Neural progenitor cell (in vitro differentiated cells): ENCODE measurements at regions not wholly inside any gene's neighbourhood (a gene's known extent, or its start where the extent isn't known, plus 50 kb on each side); places are given as distances from the start of the nearest gene placed in this dataset.

ENCODE experiments used
- DNase-seq: peaks from one replicate; pipeline ENCODE4 v3.0.0-alpha.2; 2016; ENCODE audit warnings: low spot score
- H2AFZ ChIP-seq: fragments of 200-600 bp; sonication (generic); replicated peaks from 2 replicates; pipeline ENCODE4 v1.6.1; 2016; ENCODE audit warnings: antibody characterized with exemption
- H3F3A ChIP-seq: fragments of 200-600 bp; sonication (generic); 2 replicates; pipeline ENCODE4 v1.6.1; 2016; ENCODE audit warnings: antibody characterized with exemption, low read depth
- H3K27ac ChIP-seq: fragments of 200-600 bp; sonication (generic); 2 replicates; pipeline ENCODE4 v1.5.1; 2016; ENCODE audit warnings: mild to moderate bottlenecking
- H3K27me3 ChIP-seq: fragments of 200-600 bp; sonication (generic); 2 replicates; pipeline ENCODE4 v1.6.1; 2016; ENCODE audit warnings: mild to moderate bottlenecking, moderate library complexity
- H3K36me3 ChIP-seq: fragments of 200-600 bp; sonication (generic); 2 replicates; pipeline ENCODE4 v1.5.1; 2016
- H3K4me1 ChIP-seq: fragments of 200-600 bp; sonication (generic); 2 replicates; pipeline ENCODE4 v1.6.1; 2016; ENCODE audit warnings: mixed run types
- H3K4me2 ChIP-seq: fragments of 200-600 bp; sonication (generic); 2 replicates; pipeline ENCODE4 v1.6.1; 2016
- H3K4me3 ChIP-seq: fragments of 200-600 bp; sonication (generic); 2 replicates; pipeline ENCODE4 v1.5.1; 2016
- H3K79me2 ChIP-seq: fragments of 200-600 bp; sonication (generic); 2 replicates; pipeline ENCODE4 v1.6.1; 2016; ENCODE audit warnings: low read depth
- H3K9ac ChIP-seq: fragments of 200-600 bp; sonication (generic); 2 replicates; pipeline ENCODE4 v1.6.1; 2016
- H3K9me3 ChIP-seq: fragments of 200-600 bp; sonication (generic); 2 replicates; pipeline ENCODE4 v1.5.1; 2016; ENCODE audit warnings: low read depth
- H4K20me1 ChIP-seq: fragments of 200-600 bp; sonication (generic); 2 replicates; pipeline ENCODE4 v1.6.1; 2016; ENCODE audit warnings: low read depth
- H3K27ac Mint-ChIP-seq: 3 replicates; pipeline ENCODE4 v1.8.0; 2021; ENCODE audit warnings: mixed read lengths
- H3K27me3 Mint-ChIP-seq: 2 replicates; pipeline ENCODE4 v1.8.0; 2022; ENCODE audit warnings: low read depth, mild to moderate bottlenecking, inconsistent platforms, moderate library complexity, mixed read lengths; ENCODE audit not compliant: insufficient read depth
- H3K36me3 Mint-ChIP-seq: 3 replicates; pipeline ENCODE4 v1.8.0; 2021; ENCODE audit warnings: mixed read lengths
- H3K4me1 Mint-ChIP-seq: 3 replicates; pipeline ENCODE4 v1.8.0; 2021; ENCODE audit warnings: mixed read lengths
- H3K4me3 Mint-ChIP-seq: 3 replicates; pipeline ENCODE4 v1.8.0; 2021; ENCODE audit warnings: mild to moderate bottlenecking, moderate library complexity, mixed read lengths
- H3K9me3 Mint-ChIP-seq: 3 replicates; pipeline ENCODE4 v1.8.0; 2020; ENCODE audit warnings: mixed read lengths
- CTCF ChIP-seq: fragments of 200-600 bp; sonication (generic); IDR thresholded peaks from 2 replicates; pipeline ENCODE4 v1.5.1; 2017; ENCODE audit warnings: antibody characterized with exemption, mild to moderate bottlenecking
- EZH2 ChIP-seq: fragments of 200-600 bp; sonication (generic); IDR thresholded peaks from 2 replicates; pipeline ENCODE4 v1.6.1; 2017; ENCODE audit warnings: antibody characterized with exemption, mild to moderate bottlenecking, moderate library complexity
- EZH2phosphoT487 ChIP-seq: fragments of 200-600 bp; sonication (generic); IDR thresholded peaks from 2 replicates; pipeline ENCODE4 v1.6.1; 2017; ENCODE audit warnings: antibody characterized with exemption

GRCh38 chr6:146957181-146958093, 246.8 kb upstream of the STXBP5 start:
- Histone ChIP-seq H3K4me1 (no peaks in the 10 kb centered on the region), H3K9ac (no peak overlapping the region), H3K27ac (no peak overlapping the region), H3K4me3 (no peak overlapping the region), H3K9me3 (no peaks in the 10 kb centered on the region), H3F3A (no peaks in the 10 kb centered on the region), H3K79me2 (no peaks in the 10 kb centered on the region), H3K36me3 (no peaks in the 10 kb centered on the region), H3K4me2 (no peak overlapping the region), H2AFZ (no peak overlapping the region), H3K27me3 (no peaks in the 10 kb centered on the region), H4K20me1 (no peaks in the 10 kb centered on the region)
- no peak for DNase-seq
- Mint-ChIP-seq H3K27me3 (no peaks in the 10 kb centered on the region), H3K4me1 (no peaks in the 10 kb centered on the region), H3K27ac (no peak overlapping the region), H3K36me3 (no peaks in the 10 kb centered on the region), H3K9me3 (no peaks in the 10 kb centered on the region), H3K4me3 (no peak overlapping the region)
- TF ChIP-seq EZH2 (no peak), EZH2phosphoT487 (no peak), CTCF (no peak)

- Mint-ChIP-seq H3K27ac (no peak overlapping the region), H3K4me1 (no peaks in the 10 kb centered on the region), H3K9me3 (peaks cover 21% of the 10 kb centered on the region), H3K36me3 (peaks cover 4% of the 10 kb centered on the region), H3K4me3 (no peak overlapping the region), H3K27me3 (peaks cover 2% of the 10 kb centered on the region)
- Histone ChIP-seq H3K27ac (no peak overlapping the region), H3F3A (no peaks in the 10 kb centered on the region), H3K4me3 (no peak overlapping the region), H3K9me3 (peaks cover 6% of the 10 kb centered on the region), H3K27me3 (no peaks in the 10 kb centered on the region), H2AFZ (no peak overlapping the region), H3K79me2 (no peaks in the 10 kb centered on the region), H3K36me3 (no peaks in the 10 kb centered on the region), H3K9ac (no peak overlapping the region), H4K20me1 (no peaks in the 10 kb centered on the region), H3K4me1 (no peaks in the 10 kb centered on the region), H3K4me2 (no peak overlapping the region)
- DNase-seq, result no peak
- TF ChIP-seq EZH2phosphoT487 (no peak), EZH2 (no peak), CTCF (no peak)
Observed at GRCh38 chr6:146961831-146962230, 242.4 kb upstream of the STXBP5 start.

- TF ChIP-seq EZH2phosphoT487 (no peak), EZH2 (no peak), CTCF (no peak)
Observed at GRCh38 chr6:146962329-146962728, 241.9 kb upstream of the STXBP5 start.

More at GRCh38 chr6:146962329-146962728, 241.9 kb upstream of the STXBP5 start:
- Histone ChIP-seq H3K27ac (no peak overlapping the region), H3K9me3 (peaks cover 6% of the 10 kb centered on the region), H3F3A (no peaks in the 10 kb centered on the region), H2AFZ (no peak overlapping the region), H3K4me1 (no peaks in the 10 kb centered on the region), H4K20me1 (no peaks in the 10 kb centered on the region), H3K4me3 (no peak overlapping the region), H3K9ac (no peak overlapping the region), H3K27me3 (no peaks in the 10 kb centered on the region), H3K79me2 (no peaks in the 10 kb centered on the region), H3K36me3 (no peaks in the 10 kb centered on the region), H3K4me2 (no peak overlapping the region)
- H3K9me3 Mint-ChIP-seq, result peaks cover 25% of the 10 kb centered on the region
- peaks cover 4% of the 10 kb centered on the region for H3K36me3 Mint-ChIP-seq
- peaks cover 2% of the 10 kb centered on the region for H3K27me3 Mint-ChIP-seq
- DNase-seq, result no peak
- no peaks in the 10 kb centered on the region for H3K4me1 Mint-ChIP-seq
- no peak overlapping the region for H3K4me3 Mint-ChIP-seq
- H3K27ac Mint-ChIP-seq, result no peak overlapping the region
